ENCODE measurements at regions not wholly inside any gene's neighbourhood (a gene's known extent, or its start where the extent isn't known, plus 50 kb on each side); places are given as distances from the start of the nearest gene placed in this dataset.

DNA sequence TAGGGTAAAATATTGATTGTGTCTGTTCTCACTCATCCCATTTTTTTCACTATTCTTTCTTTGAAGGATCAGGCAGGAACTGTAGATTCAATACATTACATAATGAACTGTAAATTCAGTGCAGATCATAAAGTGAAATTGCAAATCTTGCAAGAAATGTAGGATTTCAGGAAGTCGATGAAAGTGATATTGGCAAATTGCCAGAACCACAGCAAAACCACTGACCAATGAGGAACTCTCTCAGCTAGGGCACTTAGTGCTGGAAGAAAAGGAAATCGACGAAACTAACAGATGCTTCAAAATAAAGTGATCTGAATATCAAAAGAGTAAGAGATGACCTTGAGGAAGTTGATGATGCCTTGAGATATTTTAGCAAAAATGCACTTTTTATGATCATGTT lies 157.6 kb downstream of the AACS start:
- TF ChIP-seq, protein P1, sequence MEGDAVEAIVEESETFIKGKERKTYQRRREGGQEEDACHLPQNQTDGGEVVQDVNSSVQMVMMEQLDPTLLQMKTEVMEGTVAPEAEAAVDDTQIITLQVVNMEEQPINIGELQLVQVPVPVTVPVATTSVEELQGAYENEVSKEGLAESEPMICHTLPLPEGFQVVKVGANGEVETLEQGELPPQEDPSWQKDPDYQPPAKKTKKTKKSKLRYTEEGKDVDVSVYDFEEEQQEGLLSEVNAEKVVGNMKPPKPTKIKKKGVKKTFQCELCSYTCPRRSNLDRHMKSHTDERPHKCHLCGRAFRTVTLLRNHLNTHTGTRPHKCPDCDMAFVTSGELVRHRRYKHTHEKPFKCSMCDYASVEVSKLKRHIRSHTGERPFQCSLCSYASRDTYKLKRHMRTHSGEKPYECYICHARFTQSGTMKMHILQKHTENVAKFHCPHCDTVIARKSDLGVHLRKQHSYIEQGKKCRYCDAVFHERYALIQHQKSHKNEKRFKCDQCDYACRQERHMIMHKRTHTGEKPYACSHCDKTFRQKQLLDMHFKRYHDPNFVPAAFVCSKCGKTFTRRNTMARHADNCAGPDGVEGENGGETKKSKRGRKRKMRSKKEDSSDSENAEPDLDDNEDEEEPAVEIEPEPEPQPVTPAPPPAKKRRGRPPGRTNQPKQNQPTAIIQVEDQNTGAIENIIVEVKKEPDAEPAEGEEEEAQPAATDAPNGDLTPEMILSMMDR (IDR thresholded peaks at IDR 0.05; ENCODE audit: low read depth, low read length) = no peak
- TF ChIP-seq POLR2A (IDR thresholded peaks at IDR 0.05; ENCODE audit: extremely low read depth, insufficient read length) = no peak
